Trophoblast cell (in vitro differentiated cells and primary cell): ENCODE measurements at regions not wholly inside any gene's neighbourhood (a gene's known extent, or its start where the extent isn't known, plus 50 kb on each side); places are given as distances from the start of the nearest gene placed in this dataset.

Source experiments
- DNase-seq, 2 donors: peaks; one replicate each; pipeline ENCODE4 v3.0.0-alpha.2; 2016
- H2AFZ ChIP-seq: 2 replicates; pipeline ENCODE4 v1.6.1; 2013; ENCODE audit warnings: low read length, moderate library complexity, mild to moderate bottlenecking; ENCODE audit not compliant: insufficient read depth, poor library complexity
- H2AK5ac ChIP-seq: 2 replicates; pipeline ENCODE4 v1.6.1; 2013; ENCODE audit warnings: mild to moderate bottlenecking, low read length
- H2BK120ac ChIP-seq: 2 replicates; pipeline ENCODE4 v1.6.1; 2013; ENCODE audit warnings: low read length, mild to moderate bottlenecking, moderate library complexity; ENCODE audit not compliant: insufficient read depth, poor library complexity
- H2BK12ac ChIP-seq: 2 replicates; pipeline ENCODE4 v1.6.1; 2013; ENCODE audit warnings: mild to moderate bottlenecking, low read length, moderate library complexity
- H2BK5ac ChIP-seq: 2 replicates; pipeline ENCODE4 v1.6.1; 2013; ENCODE audit warnings: low read length, low read depth, moderate library complexity, mild to moderate bottlenecking; ENCODE audit not compliant: poor library complexity
- H3K14ac ChIP-seq: 2 replicates; pipeline ENCODE4 v1.6.1; 2013; ENCODE audit warnings: mild to moderate bottlenecking, low read length
- H3K18ac ChIP-seq: 2 replicates; pipeline ENCODE4 v1.6.1; 2013; ENCODE audit warnings: mild to moderate bottlenecking, low read length
- H3K23ac ChIP-seq: 2 replicates; pipeline ENCODE4 v1.6.1; 2013; ENCODE audit warnings: low read length
- H3K27ac ChIP-seq: 2 replicates; pipeline ENCODE4 v1.5.1; 2013; ENCODE audit warnings: low read depth, mild to moderate bottlenecking, inconsistent platforms, low read length, moderate library complexity
- H3K27me3 ChIP-seq: 2 replicates; pipeline ENCODE4 v1.6.1; 2013; ENCODE audit warnings: inconsistent platforms, mild to moderate bottlenecking, low read length, moderate library complexity; ENCODE audit not compliant: insufficient read depth
- H3K36me3 ChIP-seq, 2 experiments: 1 replicate in 1 of 2; 2 replicates in 1 of 2; pipeline ENCODE4 v1.6.1; 2013; ENCODE audit warnings: low read length in 2 of 2, mild to moderate bottlenecking in 2 of 2, moderate library complexity in 1 of 2; ENCODE audit not compliant: insufficient read depth in 2 of 2, control insufficient read depth in 1 of 2
- H3K4ac ChIP-seq: 2 replicates; pipeline ENCODE4 v1.6.1; 2013; ENCODE audit warnings: low read depth, mild to moderate bottlenecking, low read length, moderate library complexity
- H3K4me1 ChIP-seq, 2 experiments: 1 replicate in 1 of 2; 2 replicates in 1 of 2; pipeline ENCODE4 v1.6.1; 2013; ENCODE audit warnings: low read length in 2 of 2, mild to moderate bottlenecking in 2 of 2, moderate library complexity in 1 of 2; ENCODE audit not compliant: insufficient read depth in 2 of 2, control insufficient read depth in 1 of 2
- H3K4me2 ChIP-seq: 2 replicates; pipeline ENCODE4 v1.6.1; 2013; ENCODE audit warnings: inconsistent platforms, mild to moderate bottlenecking, low read length, moderate library complexity
- H3K4me3 ChIP-seq: 2 replicates; pipeline ENCODE4 v1.5.1; 2013; ENCODE audit warnings: mild to moderate bottlenecking, low read depth, low read length, inconsistent platforms
- H3K79me1 ChIP-seq: one replicate; pipeline ENCODE4 v1.6.1; 2013; ENCODE audit warnings: low read length
- H3K79me2 ChIP-seq: 2 replicates; pipeline ENCODE4 v1.6.1; 2013; ENCODE audit warnings: low read length, mild to moderate bottlenecking; ENCODE audit not compliant: control insufficient read depth, insufficient read depth, poor library complexity
- H3K9ac ChIP-seq: 2 replicates; pipeline ENCODE4 v1.6.1; 2013; ENCODE audit warnings: mild to moderate bottlenecking, low read length
- H3K9me3 ChIP-seq: 2 replicates; pipeline ENCODE4 v1.6.1; 2013; ENCODE audit warnings: low read depth, mild to moderate bottlenecking, control low read depth, inconsistent platforms, low read length; ENCODE audit not compliant: insufficient read depth
- H4K12ac ChIP-seq: 2 replicates; pipeline ENCODE4 v1.6.1; 2013; ENCODE audit warnings: low read depth, mild to moderate bottlenecking, low read length, moderate library complexity
- H4K8ac ChIP-seq: 2 replicates; pipeline ENCODE4 v1.6.1; 2013; ENCODE audit warnings: low read depth, mild to moderate bottlenecking, low read length, moderate library complexity
- H4K91ac ChIP-seq: one replicate; pipeline ENCODE4 v1.6.1; 2013; ENCODE audit warnings: low read depth, mild to moderate bottlenecking, low read length, moderate library complexity
- WGBS: extraction: QIAGEN DNeasy Blood & Tissue Kit; methylation state at CpG from one replicate; pipeline ENCODE4 v1.1.7; 2013; ENCODE audit warnings: missing lambda C conversion rate; ENCODE audit not compliant: insufficient read length, insufficient coverage; ENCODE audit errors: extremely low coverage; 5-methylcytosine and 5-hydroxymethylcytosine counted together

DNA sequence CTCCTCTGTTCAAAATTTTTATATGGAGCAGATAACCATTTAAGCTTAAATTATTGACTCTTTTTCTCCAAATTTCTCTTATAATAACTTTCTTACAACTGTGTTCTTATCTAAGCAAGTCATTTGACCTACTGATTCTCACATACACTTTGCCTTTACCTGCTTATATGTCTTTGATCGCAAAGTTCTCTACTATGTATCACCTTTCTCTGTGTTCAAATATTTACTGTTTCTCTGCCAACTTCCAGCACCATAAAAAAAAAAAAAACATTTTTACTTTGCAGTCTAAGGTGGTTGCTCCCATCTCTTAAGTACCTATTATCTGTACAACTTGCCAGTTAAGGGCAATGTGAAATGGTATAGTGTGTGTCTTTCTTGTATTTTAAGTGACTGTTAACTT, 100.8 kb upstream of the DPH6 start:
- Histone ChIP-seq H3K9ac (no peak overlapping the region), H3K14ac (no peak overlapping the region)
- WGBS: no CpG with 5 or more reads among the region's 1 CpG

DNA sequence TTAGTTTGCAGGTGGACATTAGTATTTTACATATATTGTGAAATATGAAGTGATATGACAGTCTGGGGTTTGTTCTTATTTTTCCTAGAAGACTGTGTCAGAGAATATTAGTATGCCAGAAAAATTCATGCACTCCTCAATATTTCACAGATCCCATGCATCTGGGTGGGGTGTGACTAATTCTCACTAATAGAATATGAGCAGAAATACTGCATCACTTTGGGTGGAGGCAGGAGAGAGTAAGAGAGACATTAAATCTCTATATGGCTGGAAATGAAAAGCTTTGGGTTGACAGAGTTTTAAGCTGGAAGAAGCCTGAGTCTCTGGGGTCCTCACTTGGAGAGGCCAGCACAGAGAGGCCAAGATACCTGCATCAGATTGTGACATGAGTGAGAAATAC, 101.3 kb upstream of the DPH6 start:
- Histone ChIP-seq H3K27ac (no peak overlapping the region), H3K4me2 (no peak overlapping the region), H3K4me3 (no peak overlapping the region), H3K4ac (no peak overlapping the region), H3K23ac (no peak overlapping the region), H3K4me1 (no peaks in the 10 kb centered on the region), H3K9me3 (no peaks in the 10 kb centered on the region), H3K14ac (no peak overlapping the region), H3K79me1 (no peaks in the 10 kb centered on the region), H2AK5ac (no peak overlapping the region), H3K27me3 (no peaks in the 10 kb centered on the region), H2BK120ac (no peak overlapping the region), H4K91ac (no peak overlapping the region), H2AFZ (no peak overlapping the region), H3K36me3 (no peaks in the 10 kb centered on the region), H4K8ac (no peak overlapping the region), H2BK12ac (no peak overlapping the region), H3K79me2 (no peaks in the 10 kb centered on the region), H3K18ac (no peak overlapping the region), H2BK5ac (no peak overlapping the region), H3K9ac (no peak overlapping the region), H4K12ac (no peak overlapping the region)
- no peak for DNase-seq

More for the DNA sequence above, 100.8 kb upstream of the DPH6 start:
- Histone ChIP-seq H2BK12ac (no peak overlapping the region), H4K8ac (no peak overlapping the region), H3K23ac (no peak overlapping the region), H3K36me3 (no peaks in the 10 kb centered on the region), H2BK5ac (no peak overlapping the region), H3K9me3 (no peaks in the 10 kb centered on the region), H2AFZ (no peak overlapping the region), H3K27ac (no peak overlapping the region), H2BK120ac (no peak overlapping the region), H4K91ac (no peak overlapping the region), H3K27me3 (no peaks in the 10 kb centered on the region), H2AK5ac (no peak overlapping the region), H3K4me1 (no peaks in the 10 kb centered on the region), H3K4ac (no peak overlapping the region), H3K4me2 (no peak overlapping the region), H3K79me1 (no peaks in the 10 kb centered on the region), H3K18ac (no peak overlapping the region), H3K4me3 (no peak overlapping the region), H3K79me2 (no peaks in the 10 kb centered on the region), H4K12ac (no peak overlapping the region)
- no peak for DNase-seq

DNA sequence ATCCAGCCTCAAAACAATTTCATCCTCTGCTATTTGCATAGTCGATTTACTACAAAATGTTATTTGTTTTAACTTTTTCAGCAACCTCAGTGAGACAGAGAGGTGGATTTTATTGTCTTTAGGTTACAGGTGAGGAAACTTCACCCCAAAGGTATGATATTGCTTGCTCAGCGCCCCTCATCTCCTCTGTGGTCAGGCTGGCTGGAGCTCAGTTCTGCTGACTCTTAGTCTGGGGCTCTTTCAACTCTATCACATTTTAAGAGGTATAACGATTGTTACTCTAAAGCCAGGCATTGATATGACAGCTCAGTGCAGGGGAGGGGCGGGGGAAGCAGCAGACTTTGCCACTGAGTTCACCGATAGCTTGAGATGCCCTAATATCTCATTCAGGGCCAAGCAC, 103.0 kb upstream of the DPH6 start:
- H3K23ac ChIP-seq: no peak overlapping the region
- no peak overlapping the region for H4K12ac ChIP-seq
- WGBS: no CpG with 5 or more reads among the region's 5 CpGs

DNA sequence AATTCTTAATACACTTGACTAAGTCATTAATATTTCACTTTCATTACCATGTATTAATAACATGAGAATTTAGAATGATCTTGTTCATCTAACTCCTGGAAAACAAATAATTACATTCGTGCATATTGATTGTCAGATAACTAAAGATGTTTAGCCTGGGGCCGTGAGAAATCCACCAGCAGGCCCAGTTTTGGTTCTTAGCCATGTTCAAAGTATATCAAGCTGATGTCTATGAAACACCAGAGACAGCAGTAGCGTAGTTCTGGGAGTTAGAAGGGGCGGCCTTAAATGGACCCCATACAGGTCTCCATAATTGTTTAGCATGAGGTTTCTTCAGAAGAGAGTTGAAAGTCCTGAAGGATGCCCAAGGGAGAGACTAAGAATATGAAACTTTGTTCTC, 103.6 kb upstream of the DPH6 start:
- H3K4me3 ChIP-seq: no peak overlapping the region
- no peak overlapping the region for H3K18ac ChIP-seq
- no peak overlapping the region for H3K27ac ChIP-seq
- H3K79me2 ChIP-seq: no peaks in the 10 kb centered on the region
- no peaks in the 10 kb centered on the region for H3K9me3 ChIP-seq
- no peak overlapping the region for H3K9ac ChIP-seq
- no peak overlapping the region for H3K23ac ChIP-seq
- no peaks in the 10 kb centered on the region for H3K36me3 ChIP-seq
- no peak overlapping the region for H2BK12ac ChIP-seq
- H3K14ac ChIP-seq: no peak overlapping the region
- no peak overlapping the region for H2AK5ac ChIP-seq
- H3K27me3 ChIP-seq: no peaks in the 10 kb centered on the region
- no peak overlapping the region for H4K12ac ChIP-seq
- no peak overlapping the region for H4K8ac ChIP-seq
- no peak overlapping the region for H2BK120ac ChIP-seq
- H2AFZ ChIP-seq: no peak overlapping the region
- no peak overlapping the region for H2BK5ac ChIP-seq
- H3K79me1 ChIP-seq: no peaks in the 10 kb centered on the region
- H3K4me1 ChIP-seq: no peaks in the 10 kb centered on the region
- H3K4ac ChIP-seq: no peak overlapping the region
- no peak overlapping the region for H3K4me2 ChIP-seq
- no peak for DNase-seq
- H4K91ac ChIP-seq: no peak overlapping the region
- no CpG with 5 or more reads among the region's 4 CpGs for WGBS

More for the DNA sequence above, 103.0 kb upstream of the DPH6 start:
- Histone ChIP-seq H3K4ac (no peak overlapping the region), H3K4me1 (no peaks in the 10 kb centered on the region), H2AFZ (no peak overlapping the region), H3K14ac (no peak overlapping the region), H2BK12ac (no peak overlapping the region), H2BK120ac (no peak overlapping the region), H3K79me1 (no peaks in the 10 kb centered on the region), H2BK5ac (no peak overlapping the region), H4K8ac (no peak overlapping the region), H3K27ac (no peak overlapping the region), H3K9ac (no peak overlapping the region), H4K91ac (no peak overlapping the region), H2AK5ac (no peak overlapping the region), H3K27me3 (no peaks in the 10 kb centered on the region), H3K4me2 (no peak overlapping the region), H3K9me3 (no peaks in the 10 kb centered on the region), H3K79me2 (no peaks in the 10 kb centered on the region), H3K18ac (no peak overlapping the region), H3K36me3 (no peaks in the 10 kb centered on the region), H3K4me3 (no peak overlapping the region)
- DNase-seq: no peak
